Heart left ventricle (tissue), 13 donors: ENCODE measurements at regions not wholly inside any gene's neighbourhood (a gene's known extent, or its start where the extent isn't known, plus 50 kb on each side); places are given as distances from the start of the nearest gene placed in this dataset.

Source experiments
- CTCF ChIP-seq, 12 donors: fragments of 200-600 bp; sonication (generic) in 4 of 12; IDR thresholded peaks; one replicate each; pipeline versions ENCODE4 v1.5.0 to v1.8.0; 2018 to 2022; ENCODE audit warnings: antibody characterized with exemption in 12 of 12, mild to moderate bottlenecking in 5 of 12
- POLR2A ChIP-seq, 2 donors: fragments of 450-650 bp; IDR thresholded peaks; one replicate each; pipeline ENCODE4 v1.6.1; 2017; ENCODE audit warnings: antibody characterized with exemption in 2 of 2, mild to moderate bottlenecking in 2 of 2, moderate library complexity in 2 of 2
- donor health status: ischemic (EF 13 %, LVEDD 7.1; RV severe dilation, severe dysfunction).
- donor health status: DM: no; HTN: yes; CAD: no.
- donor health status: DM: no; HTN: no; CAD: no.
- donor health status: ischemic (EF 25% LVEDD 6.9; RV normal size, moderate dysfunction).
- donor health status: ischemic (EF 25% LVEDD 5.7; RV mildly dilated, moderate dysfunction).
- donor health status: ischemic (EF 35%, LVEDD 5.7; RV mildly dilated, moderate dysfunction).
- donor health status: nonischemic (EF 11% LVEDD 7.7; RV severe dilation, severe dysfunction).
- donor health status: DM: yes; HTN: yes; CAD: no.
- donor health status: PGD.
- donor health status: ischemic (EF 29% LVEDD 5.4; RV normal size, mild dysfunction).
- donor health status: nonischemic (EF 23%, LVEDD 6.1; RV moderate dilation, normal function).

DNA sequence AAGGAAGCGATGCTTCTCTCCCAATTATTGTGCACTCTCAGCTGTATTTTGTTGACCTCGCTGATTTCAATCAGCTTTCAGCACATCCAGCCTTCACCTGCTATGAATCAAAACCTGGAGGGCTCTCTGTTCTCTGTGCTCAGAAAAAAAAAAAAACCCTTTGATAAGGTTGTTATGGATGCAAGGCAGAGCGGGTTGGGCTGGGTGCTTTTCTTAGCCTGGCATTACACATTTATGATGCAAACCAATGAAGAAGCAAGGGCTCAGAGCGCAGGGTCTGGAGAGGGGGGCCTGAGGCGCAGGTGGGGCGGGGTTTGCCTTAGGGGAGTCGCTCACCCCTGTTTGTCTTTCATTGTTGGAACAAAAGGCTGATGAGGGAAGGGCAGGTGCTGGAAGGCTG is 86.0 kb upstream of the CADM1 start:
- TF ChIP-seq POLR2A (IDR thresholded peaks at IDR 0.05) (no peak), CTCF (IDR thresholded peaks at IDR 0.05) (no peak)
